ENCODE measurements at regions not wholly inside any gene's neighbourhood (a gene's known extent, or its start where the extent isn't known, plus 50 kb on each side); places are given as distances from the start of the nearest gene placed in this dataset.

DNA sequence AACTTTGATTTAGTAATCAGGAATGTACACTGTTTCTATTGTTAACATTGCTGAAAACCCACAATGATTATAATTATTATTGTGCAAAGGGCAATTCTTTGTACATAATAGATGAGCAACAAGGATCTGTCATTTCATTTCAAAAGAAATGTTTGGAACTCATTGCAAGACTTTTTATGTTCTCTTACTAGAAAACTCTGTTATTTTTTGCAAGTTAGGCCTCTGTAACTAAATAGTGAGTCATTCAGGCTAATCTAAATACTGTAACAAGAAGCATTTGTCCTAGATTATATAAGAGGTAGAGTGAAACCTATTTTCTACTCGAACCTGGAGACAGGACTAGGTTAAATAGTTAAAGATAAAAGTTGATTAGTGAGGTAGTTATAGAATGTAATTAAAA is 93.2 kb upstream of the FAM47B start:
- H3K4me2 ChIP-seq (ENCODE audit: extremely low read depth, insufficient read depth, low read length): no peak overlapping the region
- no peaks in the 10 kb centered on the region for H3K9me3 ChIP-seq (ENCODE audit: control insufficient read depth, insufficient read depth, low read depth, low read length)
- no peak overlapping the region for H3K4me3 ChIP-seq (replicated peaks in 1 of 4; ENCODE audit: control extremely low read depth in 1 of 4, insufficient read depth in 1 of 4, low read depth in 3 of 4, low read length in 4 of 4)
- no peak overlapping the region for H3K9ac ChIP-seq (ENCODE audit: insufficient read depth, low read length)
- no peak overlapping the region for H2AFZ ChIP-seq (ENCODE audit: low read length)
- H3K4me1 ChIP-seq (ENCODE audit: control insufficient read depth, extremely low read depth, insufficient read depth, low read length): peaks cover 5% of the 10 kb centered on the region
- no peaks in the 10 kb centered on the region for H3K79me2 ChIP-seq (ENCODE audit: control insufficient read depth, insufficient read depth, low read length)
- no peaks in the 10 kb centered on the region for H3K27me3 ChIP-seq (ENCODE audit: control insufficient read depth, insufficient read depth, low read length)
- H3K27ac ChIP-seq (ENCODE audit: insufficient read depth, low read length): no peak overlapping the region
- no peak for TF ChIP-seq EZH2 (IDR thresholded peaks at IDR 0.05; ENCODE audit: low read length, missing control alignments)
- TF ChIP-seq, protein P1, sequence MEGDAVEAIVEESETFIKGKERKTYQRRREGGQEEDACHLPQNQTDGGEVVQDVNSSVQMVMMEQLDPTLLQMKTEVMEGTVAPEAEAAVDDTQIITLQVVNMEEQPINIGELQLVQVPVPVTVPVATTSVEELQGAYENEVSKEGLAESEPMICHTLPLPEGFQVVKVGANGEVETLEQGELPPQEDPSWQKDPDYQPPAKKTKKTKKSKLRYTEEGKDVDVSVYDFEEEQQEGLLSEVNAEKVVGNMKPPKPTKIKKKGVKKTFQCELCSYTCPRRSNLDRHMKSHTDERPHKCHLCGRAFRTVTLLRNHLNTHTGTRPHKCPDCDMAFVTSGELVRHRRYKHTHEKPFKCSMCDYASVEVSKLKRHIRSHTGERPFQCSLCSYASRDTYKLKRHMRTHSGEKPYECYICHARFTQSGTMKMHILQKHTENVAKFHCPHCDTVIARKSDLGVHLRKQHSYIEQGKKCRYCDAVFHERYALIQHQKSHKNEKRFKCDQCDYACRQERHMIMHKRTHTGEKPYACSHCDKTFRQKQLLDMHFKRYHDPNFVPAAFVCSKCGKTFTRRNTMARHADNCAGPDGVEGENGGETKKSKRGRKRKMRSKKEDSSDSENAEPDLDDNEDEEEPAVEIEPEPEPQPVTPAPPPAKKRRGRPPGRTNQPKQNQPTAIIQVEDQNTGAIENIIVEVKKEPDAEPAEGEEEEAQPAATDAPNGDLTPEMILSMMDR (conservative IDR thresholded peaks at IDR 0.05 in 1 of 2, IDR thresholded peaks at IDR 0.05 in 1 of 2; ENCODE audit: low read depth in 1 of 2, low read length in 2 of 2): no peak
- H3K36me3 ChIP-seq (ENCODE audit: control insufficient read depth, insufficient read depth, low read length): no peaks in the 10 kb centered on the region
- no peaks in the 10 kb centered on the region for H4K20me1 ChIP-seq (ENCODE audit: control insufficient read depth, extremely low read depth, insufficient read depth, low read length)
- peak; percentile 61 to 67 for DNase-seq (ENCODE audit: low read depth in 2 of 2)

DNA sequence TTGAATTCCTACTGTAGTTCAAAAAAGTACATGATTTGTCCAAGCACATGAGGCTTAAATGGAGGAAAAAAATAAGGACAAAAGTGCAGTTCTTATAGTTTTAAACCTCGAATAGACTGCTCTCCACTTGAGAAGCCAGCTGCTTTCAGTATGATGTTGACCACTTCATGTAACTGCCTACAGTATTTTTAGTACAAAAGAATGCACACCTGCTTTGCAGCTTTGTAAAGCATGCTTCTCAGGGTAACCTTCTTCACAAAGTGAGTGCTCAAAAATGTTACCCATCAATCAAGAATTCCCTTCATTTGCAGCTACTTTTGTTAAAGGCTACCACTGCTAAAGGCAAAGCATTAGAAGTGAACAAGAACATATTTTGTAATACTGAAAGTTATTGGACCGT is 83.4 kb upstream of the FAM47B start:
- no peak for DNase-seq (ENCODE audit: low read depth in 2 of 2)
- Histone ChIP-seq H4K20me1 (ENCODE audit: control insufficient read depth, extremely low read depth, insufficient read depth, low read length) (no peaks in the 10 kb centered on the region), H3K9me3 (ENCODE audit: control insufficient read depth, insufficient read depth, low read depth, low read length) (no peaks in the 10 kb centered on the region), H3K4me3 (replicated peaks in 1 of 4; ENCODE audit: control extremely low read depth in 1 of 4, insufficient read depth in 1 of 4, low read depth in 3 of 4, low read length in 4 of 4) (no peak overlapping the region), H3K27ac (ENCODE audit: insufficient read depth, low read length) (no peak overlapping the region), H3K4me1 (ENCODE audit: control insufficient read depth, extremely low read depth, insufficient read depth, low read length) (no peaks in the 10 kb centered on the region), H3K9ac (ENCODE audit: insufficient read depth, low read length) (no peak overlapping the region), H2AFZ (ENCODE audit: low read length) (no peak overlapping the region), H3K79me2 (ENCODE audit: control insufficient read depth, insufficient read depth, low read length) (no peaks in the 10 kb centered on the region), H3K27me3 (ENCODE audit: control insufficient read depth, insufficient read depth, low read length) (no peaks in the 10 kb centered on the region), H3K36me3 (ENCODE audit: control insufficient read depth, insufficient read depth, low read length) (no peaks in the 10 kb centered on the region), H3K4me2 (ENCODE audit: extremely low read depth, insufficient read depth, low read length) (no peak overlapping the region)
- TF ChIP-seq, protein P1 (conservative IDR thresholded peaks at IDR 0.05 in 1 of 2, IDR thresholded peaks at IDR 0.05 in 1 of 2; ENCODE audit: low read depth in 1 of 2, low read length in 2 of 2): no peak
- TF ChIP-seq EZH2 (IDR thresholded peaks at IDR 0.05; ENCODE audit: low read length, missing control alignments): no peak

DNA sequence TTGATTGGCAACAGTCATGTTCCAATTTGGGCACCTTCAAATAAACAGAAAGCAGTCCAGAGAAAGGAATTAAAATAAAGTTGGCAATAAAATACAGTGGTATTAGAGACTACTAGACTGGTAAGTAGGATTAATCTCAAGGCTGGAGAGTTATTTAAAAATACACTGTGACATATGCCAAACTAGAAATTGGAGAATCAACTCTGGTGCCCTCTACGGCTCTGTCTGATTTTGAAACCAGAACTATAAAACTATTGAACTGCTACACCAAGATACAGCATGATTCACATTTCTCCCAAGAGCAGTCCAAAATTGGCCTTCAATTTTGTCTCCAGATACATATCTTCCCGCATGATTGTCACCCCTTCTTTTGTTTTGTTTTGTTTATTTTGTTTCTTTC is 78.7 kb upstream of the FAM47B start:
- Histone ChIP-seq H3K27me3 (ENCODE audit: control insufficient read depth, insufficient read depth, low read length) (no peaks in the 10 kb centered on the region), H3K27ac (ENCODE audit: insufficient read depth, low read length) (no peak overlapping the region), H3K79me2 (ENCODE audit: control insufficient read depth, insufficient read depth, low read length) (no peaks in the 10 kb centered on the region), H3K36me3 (ENCODE audit: control insufficient read depth, insufficient read depth, low read length) (no peaks in the 10 kb centered on the region), H3K4me2 (ENCODE audit: extremely low read depth, insufficient read depth, low read length) (no peak overlapping the region), H3K4me1 (ENCODE audit: control insufficient read depth, extremely low read depth, insufficient read depth, low read length) (no peaks in the 10 kb centered on the region), H3K9ac (ENCODE audit: insufficient read depth, low read length) (no peak overlapping the region), H3K9me3 (ENCODE audit: control insufficient read depth, insufficient read depth, low read depth, low read length) (no peaks in the 10 kb centered on the region), H4K20me1 (ENCODE audit: control insufficient read depth, extremely low read depth, insufficient read depth, low read length) (no peaks in the 10 kb centered on the region), H3K4me3 (replicated peaks in 1 of 4; ENCODE audit: control extremely low read depth in 1 of 4, insufficient read depth in 1 of 4, low read depth in 3 of 4, low read length in 4 of 4) (no peak overlapping the region), H2AFZ (ENCODE audit: low read length) (no peak overlapping the region)
- TF ChIP-seq, protein P1 (conservative IDR thresholded peaks at IDR 0.05 in 1 of 2, IDR thresholded peaks at IDR 0.05 in 1 of 2; ENCODE audit: low read depth in 1 of 2, low read length in 2 of 2): no peak
- no peak for TF ChIP-seq EZH2 (IDR thresholded peaks at IDR 0.05; ENCODE audit: low read length, missing control alignments)
- DNase-seq (ENCODE audit: low read depth in 2 of 2): no peak
